Astrocyte (in vitro differentiated cells and primary cell): ENCODE measurements at regions not wholly inside any gene's neighbourhood (a gene's known extent, or its start where the extent isn't known, plus 50 kb on each side); places are given as distances from the start of the nearest gene placed in this dataset.
A peak's percentile ranks its signal among the peaks of the same experiment; 100 is the strongest.

ENCODE experiments used
- DNase-seq: peaks from one replicate; pipeline ENCODE4 v3.0.0-alpha.2; 2010; ENCODE audit warnings: low read depth
- FAIRE-seq: peaks from 2 replicates; lab custom pipeline; 2011; peaks lifted over from hg19 to GRCh38; lab: Jason Lieb, UNC
- H2AFZ ChIP-seq: 2 replicates; pipeline ENCODE4 v1.6.0; 2012; ENCODE audit warnings: low read depth, low read length, inconsistent platforms
- H3K27ac ChIP-seq: 2 replicates; pipeline ENCODE4 v1.5.1; 2011; ENCODE audit warnings: low read depth, low read length, inconsistent platforms
- H3K27me3 ChIP-seq: 2 replicates; pipeline ENCODE4 v1.6.0; 2011; ENCODE audit warnings: low read length, inconsistent platforms; ENCODE audit not compliant: insufficient read depth
- H3K36me3 ChIP-seq: 2 replicates; pipeline ENCODE4 v1.5.1; 2011; ENCODE audit warnings: low read length, inconsistent platforms; ENCODE audit not compliant: insufficient read depth
- H3K4me1 ChIP-seq: 2 replicates; pipeline ENCODE4 v1.5.1; 2011; ENCODE audit warnings: low read length, inconsistent platforms; ENCODE audit not compliant: insufficient read depth
- H3K4me2 ChIP-seq: 2 replicates; pipeline ENCODE4 v1.6.0; 2012; ENCODE audit warnings: low read length, inconsistent platforms
- H3K4me3 ChIP-seq: 2 replicates; pipeline ENCODE4 v1.5.1; 2011; ENCODE audit warnings: low read depth, mild to moderate bottlenecking, low read length, inconsistent platforms; ENCODE audit not compliant: insufficient read depth
- H3K79me2 ChIP-seq: 2 replicates; pipeline ENCODE4 v1.6.0; 2012; ENCODE audit warnings: mild to moderate bottlenecking, low read length, inconsistent platforms; ENCODE audit not compliant: insufficient read depth
- H3K9ac ChIP-seq: 2 replicates; pipeline ENCODE4 v1.6.0; 2012; ENCODE audit warnings: mild to moderate bottlenecking, low read length, inconsistent platforms
- H3K9me3 ChIP-seq: 2 replicates; pipeline ENCODE4 v1.5.1; 2012; ENCODE audit warnings: low read depth, mild to moderate bottlenecking, low read length, inconsistent platforms; ENCODE audit not compliant: insufficient read depth
- H4K20me1 ChIP-seq: 2 replicates; pipeline ENCODE4 v1.6.0; 2012; ENCODE audit warnings: low read length, inconsistent platforms; ENCODE audit not compliant: insufficient read depth
- H3K27ac Mint-ChIP-seq: one replicate; pipeline ENCODE4 v1.8.0; 2021; ENCODE audit warnings: mild to moderate bottlenecking, mixed read lengths; ENCODE audit not compliant: unreplicated experiment
- H3K27me3 Mint-ChIP-seq: one replicate; pipeline ENCODE4 v1.8.0; 2021; ENCODE audit warnings: low read depth, mixed read lengths; ENCODE audit not compliant: unreplicated experiment
- H3K36me3 Mint-ChIP-seq: one replicate; pipeline ENCODE4 v1.8.0; 2021; ENCODE audit warnings: low read depth, mixed read lengths; ENCODE audit not compliant: unreplicated experiment
- H3K4me1 Mint-ChIP-seq: one replicate; pipeline ENCODE4 v1.8.0; 2021; ENCODE audit warnings: low read depth, mixed read lengths; ENCODE audit not compliant: unreplicated experiment
- H3K4me3 Mint-ChIP-seq: one replicate; pipeline ENCODE4 v1.8.0; 2021; ENCODE audit warnings: mild to moderate bottlenecking, moderate library complexity, mixed read lengths; ENCODE audit not compliant: unreplicated experiment
- H3K9me3 Mint-ChIP-seq: one replicate; pipeline ENCODE4 v1.8.0; 2021; ENCODE audit warnings: mild to moderate bottlenecking, mixed read lengths; ENCODE audit not compliant: unreplicated experiment
- CTCF ChIP-seq: IDR thresholded peaks from 2 replicates; pipeline ENCODE4 v1.5.1; 2011; ENCODE audit warnings: low read depth, mild to moderate bottlenecking, inconsistent platforms, low read length, moderate library complexity; ENCODE audit not compliant: insufficient read depth
- EZH2 ChIP-seq: IDR thresholded peaks from 2 replicates; pipeline ENCODE4 v1.6.1; 2012; ENCODE audit warnings: mild to moderate bottlenecking, low read length, inconsistent platforms; ENCODE audit not compliant: insufficient read depth

GRCh38 chr1:78387871-78388270 is 102.9 kb upstream of the PTGFR start:
- Histone ChIP-seq H3K4me1 (no peaks in the 10 kb centered on the region), H3K27me3 (no peaks in the 10 kb centered on the region), H3K27ac (no peak overlapping the region), H4K20me1 (no peaks in the 10 kb centered on the region), H3K79me2 (no peaks in the 10 kb centered on the region), H2AFZ (no peak overlapping the region), H3K4me3 (no peak overlapping the region), H3K9ac (no peak overlapping the region), H3K4me2 (no peak overlapping the region), H3K9me3 (no peaks in the 10 kb centered on the region), H3K36me3 (no peaks in the 10 kb centered on the region)
- H3K27ac Mint-ChIP-seq = no peak overlapping the region
- no peaks in the 10 kb centered on the region for H3K9me3 Mint-ChIP-seq
- H3K4me1 Mint-ChIP-seq = peaks cover 2% of the 10 kb centered on the region
- FAIRE-seq = no peak
- DNase-seq = peak; percentile 70
- no peak overlapping the region for H3K4me3 Mint-ChIP-seq
- no peaks in the 10 kb centered on the region for H3K36me3 Mint-ChIP-seq
- peaks cover 5% of the 10 kb centered on the region for H3K27me3 Mint-ChIP-seq
- TF ChIP-seq EZH2 (no peak), CTCF (no peak)

- FAIRE-seq (peak; percentile 17), DNase-seq (peak; percentile 29)
- no peak for TF ChIP-seq CTCF
- no peak for TF ChIP-seq EZH2
- no peak overlapping the region for H3K4me3 Mint-ChIP-seq
- no peaks in the 10 kb centered on the region for H3K36me3 ChIP-seq
- no peak overlapping the region for H3K27ac ChIP-seq
- H3K4me1 ChIP-seq = no peaks in the 10 kb centered on the region
- H3K4me2 ChIP-seq = no peak overlapping the region
- no peaks in the 10 kb centered on the region for H4K20me1 ChIP-seq
- H2AFZ ChIP-seq = no peak overlapping the region
- no peak overlapping the region for H3K9ac ChIP-seq
- H3K36me3 Mint-ChIP-seq = no peaks in the 10 kb centered on the region
- H3K27ac Mint-ChIP-seq = no peak overlapping the region
- H3K9me3 ChIP-seq = no peaks in the 10 kb centered on the region
- peaks cover 5% of the 10 kb centered on the region for H3K27me3 Mint-ChIP-seq
- H3K79me2 ChIP-seq = no peaks in the 10 kb centered on the region
- H3K4me1 Mint-ChIP-seq = peaks cover 2% of the 10 kb centered on the region
- H3K9me3 Mint-ChIP-seq = no peaks in the 10 kb centered on the region
- H3K27me3 ChIP-seq = no peaks in the 10 kb centered on the region
- H3K4me3 ChIP-seq = no peak overlapping the region
Observed at GRCh38 chr1:78388275-78388674, 102.5 kb upstream of the PTGFR start.

GRCh38 chr1:78401148-78401547 is 89.6 kb upstream of the PTGFR start:
- no peak for DNase-seq
- no peaks in the 10 kb centered on the region for H3K9me3 Mint-ChIP-seq
- no peaks in the 10 kb centered on the region for H3K79me2 ChIP-seq
- FAIRE-seq = no peak
- H3K9ac ChIP-seq = no peak overlapping the region
- H3K27ac Mint-ChIP-seq = no peak overlapping the region
- H3K27me3 ChIP-seq = no peaks in the 10 kb centered on the region
- no peak overlapping the region for H3K4me3 Mint-ChIP-seq
- H3K36me3 ChIP-seq = no peaks in the 10 kb centered on the region
- peaks cover 4% of the 10 kb centered on the region for H3K27me3 Mint-ChIP-seq
- TF ChIP-seq CTCF (no peak), EZH2 (no peak)
- H3K27ac ChIP-seq = no peak overlapping the region
- H3K4me1 Mint-ChIP-seq = no peaks in the 10 kb centered on the region
- H3K9me3 ChIP-seq = no peaks in the 10 kb centered on the region
- no peak overlapping the region for H2AFZ ChIP-seq
- H3K4me2 ChIP-seq = no peak overlapping the region
- no peaks in the 10 kb centered on the region for H3K36me3 Mint-ChIP-seq
- no peak overlapping the region for H3K4me3 ChIP-seq
- no peaks in the 10 kb centered on the region for H3K4me1 ChIP-seq
- no peaks in the 10 kb centered on the region for H4K20me1 ChIP-seq
